GM19372 (cell line): ENCODE measurements at regions not wholly inside any gene's neighbourhood (a gene's known extent, or its start where the extent isn't known, plus 50 kb on each side); places are given as distances from the start of the nearest gene placed in this dataset.
"Not testable (repeated sequence)": the region's sequence is repeated elsewhere in the genome, so short reads cannot be mapped to it uniquely, and the experiment has no call there.

Experiments used
- ATAC-seq: cut with Tn5 transposase; IDR thresholded peaks from one replicate; pipeline ENCODE4 v1.9.1; 2021; ENCODE audit warnings: mild to moderate bottlenecking, low read depth, moderate library complexity; ENCODE audit not compliant: unreplicated experiment

DNA sequence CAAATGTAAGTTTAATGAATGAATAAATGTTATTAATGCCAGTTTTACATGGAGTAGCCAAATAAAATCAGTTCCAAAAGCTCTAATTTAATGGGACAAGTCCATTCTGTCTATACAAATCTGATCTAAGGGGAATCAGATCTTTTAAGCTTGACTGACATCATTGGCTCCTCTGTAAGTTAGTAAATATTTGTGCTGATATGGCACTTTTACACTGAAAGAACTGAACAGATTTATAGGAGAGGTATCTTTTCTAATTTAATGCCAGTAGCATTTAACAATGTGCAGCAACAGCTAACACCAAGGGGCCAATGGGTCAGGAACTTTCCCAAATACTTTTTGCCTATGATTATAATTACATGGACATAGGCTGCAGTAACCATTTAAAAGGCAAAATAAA is 832.3 kb downstream of the PCDH17 start:
- no peak for ATAC-seq

DNA sequence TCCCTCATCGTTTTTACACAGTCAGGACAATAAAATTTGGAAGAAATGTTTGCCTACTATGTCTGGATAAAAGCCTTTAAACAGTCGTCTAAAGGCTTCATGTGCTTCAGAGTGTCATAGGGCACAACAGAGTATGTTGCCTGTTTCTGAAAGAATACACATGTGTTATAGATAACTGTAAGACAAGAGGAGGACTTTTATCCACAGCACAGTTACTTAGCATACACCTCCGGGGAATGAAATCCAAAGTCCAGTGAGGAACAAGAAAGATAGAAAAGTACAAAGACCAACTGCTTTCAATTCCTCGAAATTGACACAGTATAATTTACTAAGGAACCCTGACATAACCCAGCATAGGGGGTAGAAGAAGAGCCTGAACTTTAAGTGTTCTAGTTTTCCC is 835.6 kb downstream of the PCDH17 start:
- ATAC-seq: no peak

DNA sequence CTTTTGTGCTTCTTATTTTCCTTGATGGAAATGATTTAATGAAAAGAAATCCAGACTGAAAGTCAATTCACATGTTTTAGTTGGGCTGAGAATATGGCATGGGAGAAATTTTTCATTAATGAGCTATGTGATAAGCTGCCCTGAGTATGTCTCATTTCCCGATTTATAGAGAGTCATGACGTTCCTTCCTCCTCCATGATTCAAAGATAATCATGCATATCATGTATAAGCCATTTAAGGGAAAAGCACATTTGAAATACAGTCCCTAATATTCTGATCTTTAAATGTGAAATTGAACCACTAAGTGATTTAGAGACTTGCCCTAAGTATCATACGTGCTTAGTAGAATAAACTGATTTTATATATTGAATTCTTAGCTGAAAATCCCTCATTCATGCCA is 840.9 kb downstream of the PCDH17 start:
- ATAC-seq: no peak

DNA sequence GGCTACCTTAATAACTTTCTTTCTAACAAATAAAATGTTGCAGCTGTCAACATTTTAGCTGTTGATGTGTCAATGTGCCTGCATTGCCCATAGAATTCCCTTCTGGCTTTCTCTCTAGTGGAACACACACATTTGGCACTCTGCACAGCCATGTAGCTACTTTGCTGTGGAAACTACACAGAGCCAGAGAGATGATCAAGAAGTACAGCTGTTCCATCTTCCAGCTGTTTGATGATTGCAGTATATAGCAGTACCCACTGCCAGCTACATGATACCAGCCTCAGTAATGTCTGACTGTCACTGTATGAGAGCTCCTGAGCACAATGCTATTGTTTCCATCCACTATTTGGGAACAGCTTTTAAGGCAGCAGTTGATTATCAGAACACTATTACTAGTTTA is 843.0 kb downstream of the PCDH17 start:
- ATAC-seq: no peak

DNA sequence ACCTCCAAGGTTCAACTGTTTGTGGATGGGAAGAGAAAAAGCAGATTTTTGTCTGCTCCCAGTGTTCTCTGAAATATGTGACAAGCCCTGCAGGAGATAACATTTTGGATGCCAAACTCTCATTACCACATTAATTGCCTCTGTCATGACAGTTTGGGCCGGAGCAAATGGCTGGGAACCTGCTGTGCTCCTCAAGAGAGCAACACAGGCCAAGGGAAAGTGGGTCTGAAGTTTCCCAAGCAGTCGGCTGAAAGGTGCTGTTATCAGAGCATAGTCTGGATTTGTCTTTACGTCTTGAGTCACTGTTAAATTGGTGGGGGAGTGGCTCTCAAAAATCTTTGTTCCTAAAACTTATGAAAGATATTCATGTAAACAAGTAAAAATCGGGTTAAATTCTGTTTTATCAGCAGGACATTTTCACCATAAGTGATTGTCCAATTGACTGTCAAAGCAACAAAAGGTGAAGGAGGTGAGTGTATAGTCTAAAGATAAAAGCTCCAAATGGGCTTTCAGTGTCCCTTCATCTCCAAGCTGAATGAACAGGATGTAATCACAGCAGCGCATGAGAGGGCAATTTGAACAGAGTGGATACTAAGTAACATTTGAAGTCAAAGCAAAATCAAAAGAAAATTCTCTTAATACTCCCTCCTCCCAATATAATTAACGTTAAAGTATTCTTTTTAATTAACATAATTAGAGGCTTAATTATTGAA is 844.8 kb downstream of the PCDH17 start:
- ATAC-seq: no peak

DNA sequence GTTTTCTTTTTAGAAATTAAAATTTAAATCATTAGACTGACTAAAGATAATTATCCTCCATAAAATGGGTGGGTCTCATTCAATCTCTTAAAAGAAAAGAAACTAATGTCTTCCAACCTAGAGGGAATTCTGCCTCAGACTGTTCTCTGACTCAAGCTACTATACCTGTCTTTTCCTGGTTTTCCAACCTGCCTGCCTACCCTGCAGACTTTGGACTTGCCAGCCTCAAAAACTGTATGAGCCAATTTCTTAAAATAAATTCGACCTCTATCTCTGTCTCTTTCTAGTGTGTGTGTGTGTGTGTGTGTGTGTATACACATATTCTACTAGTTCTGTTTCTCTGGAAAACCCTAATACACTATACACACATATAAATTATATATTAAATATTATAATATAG is 847.3 kb downstream of the PCDH17 start:
- ATAC-seq: no peak

DNA sequence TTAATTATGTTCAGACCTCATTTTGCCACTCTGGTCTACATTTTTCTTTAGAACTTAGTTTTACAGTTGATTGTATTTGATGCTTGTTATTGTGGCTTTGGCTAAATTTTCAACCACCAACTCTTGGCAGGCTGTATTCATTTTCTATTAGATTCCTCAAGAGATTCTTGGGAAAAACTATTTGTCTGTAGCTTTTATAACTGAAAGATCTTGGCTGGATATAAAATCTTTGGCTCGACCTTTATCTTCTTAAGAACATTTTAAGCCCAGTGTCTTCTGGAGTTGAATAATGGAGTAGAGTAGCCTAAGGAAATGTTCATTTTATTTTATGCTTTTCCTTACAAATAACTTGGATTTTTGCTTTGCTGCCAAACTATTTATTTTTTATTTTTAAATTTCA is 848.5 kb downstream of the PCDH17 start:
- ATAC-seq: no peak

DNA sequence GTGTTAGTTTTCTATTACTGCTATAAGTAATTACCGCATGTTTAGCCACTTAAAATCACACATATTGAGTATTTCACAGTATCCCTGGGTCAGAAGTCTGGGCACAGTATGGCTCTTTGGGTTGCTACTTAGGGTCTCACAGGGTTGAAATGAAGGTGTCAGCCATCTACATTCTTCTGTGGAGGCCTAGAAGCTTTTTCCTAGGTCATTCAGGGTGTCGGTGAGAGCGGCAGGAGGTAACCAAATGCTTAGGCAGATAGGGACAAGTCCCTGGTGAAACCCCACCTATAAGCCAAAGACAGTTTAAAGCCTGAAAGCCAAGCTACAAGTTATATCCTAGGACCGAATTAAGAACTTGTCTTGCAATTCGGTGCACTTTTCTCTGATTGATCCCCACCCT is 856.7 kb downstream of the PCDH17 start:
- ATAC-seq: no peak

DNA sequence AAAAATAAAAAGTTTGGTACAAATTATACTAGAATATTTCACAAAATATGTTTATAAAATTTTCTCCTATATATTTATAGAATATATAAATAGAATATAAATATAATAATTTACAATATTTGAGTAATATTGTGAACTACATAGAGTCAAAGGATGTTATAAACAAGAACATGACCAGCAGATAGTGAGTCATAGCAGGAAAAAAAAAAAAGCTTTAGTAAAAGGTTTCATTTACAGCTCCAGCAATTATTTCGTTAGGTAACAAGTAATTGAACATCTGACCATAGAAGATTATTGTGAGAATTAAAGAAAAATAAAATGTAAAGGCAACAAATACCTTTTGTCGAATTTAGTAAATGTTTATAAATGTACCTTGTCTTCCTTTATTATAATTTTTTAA is 864.1 kb downstream of the PCDH17 start:
- no peak for ATAC-seq

DNA sequence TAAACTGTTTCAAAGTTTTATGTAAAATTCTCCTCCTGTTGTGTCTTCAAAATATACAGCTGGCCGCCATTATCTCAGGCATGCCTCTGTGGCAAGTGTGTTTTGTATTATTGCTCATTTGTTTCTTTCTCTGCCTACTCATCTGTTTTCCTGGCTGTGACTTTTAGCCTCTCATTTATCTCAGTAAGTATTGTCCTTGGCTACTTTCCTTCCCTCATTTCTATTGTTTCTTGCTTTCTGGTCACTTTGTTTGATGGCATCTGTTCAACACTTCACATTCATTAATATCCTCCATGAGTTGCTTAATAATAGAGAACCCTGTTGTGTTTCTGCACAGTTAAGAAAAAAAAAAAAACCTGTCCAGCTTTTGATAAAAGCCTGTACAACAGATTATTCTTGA is 869.4 kb downstream of the PCDH17 start:
- ATAC-seq: no peak

DNA sequence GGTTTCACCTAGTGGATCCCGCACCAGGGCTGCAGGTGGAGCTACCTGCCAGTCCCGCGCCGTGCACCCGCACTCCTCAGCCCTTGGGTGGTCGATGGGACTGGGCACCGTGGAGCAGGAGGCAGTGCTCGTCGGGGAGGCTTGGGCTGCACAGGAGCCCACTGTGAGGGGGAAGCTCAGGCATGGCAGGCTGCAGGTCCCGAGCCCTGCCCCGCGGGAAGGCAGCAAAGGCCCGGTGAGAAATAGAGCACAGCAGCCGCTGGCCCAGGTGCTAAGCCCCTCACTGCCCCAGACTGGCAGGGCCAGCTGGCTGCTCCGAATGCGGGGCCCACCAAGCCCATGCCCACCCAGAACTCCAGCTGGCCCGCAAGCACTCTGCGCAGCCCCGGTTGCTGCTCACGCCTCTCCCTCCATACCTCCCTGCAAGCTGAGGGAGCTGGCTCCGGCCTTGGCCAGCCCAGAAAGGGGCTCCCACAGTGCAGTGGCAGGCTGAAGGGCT is 872.7 kb downstream of the PCDH17 start:
- ATAC-seq: not testable (repeated sequence)

DNA sequence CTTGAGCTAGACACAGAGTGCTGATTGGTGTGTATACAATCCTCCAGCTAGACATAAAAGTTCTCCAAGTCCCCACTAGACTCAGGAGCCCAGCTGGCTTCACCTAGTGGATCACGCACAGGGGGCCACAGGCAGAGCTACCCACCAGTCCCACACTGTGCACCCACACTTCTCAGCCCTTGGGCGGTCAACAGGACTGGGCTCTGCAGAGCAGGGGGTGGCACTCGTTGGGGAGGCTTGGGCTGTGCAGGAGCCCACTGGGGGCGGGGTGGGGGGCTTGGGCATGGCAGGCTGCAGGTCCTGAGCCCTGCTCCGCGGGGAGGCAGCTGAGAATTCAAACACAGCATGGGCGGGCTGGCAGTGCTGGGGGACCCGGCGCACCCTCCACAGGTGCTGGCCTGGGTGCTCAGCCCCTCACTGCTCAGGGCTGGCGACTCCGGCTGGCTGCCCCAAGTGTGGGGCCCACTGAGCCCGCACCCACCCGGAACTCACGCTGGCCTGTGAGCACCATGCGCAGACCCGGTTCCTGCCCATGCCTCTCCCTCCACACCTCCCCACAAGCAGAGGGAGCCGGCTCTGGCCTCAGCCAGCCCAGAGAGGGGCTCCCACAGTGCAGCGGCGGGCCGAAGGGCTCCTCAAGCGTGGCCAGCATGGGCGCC is 873.8 kb downstream of the PCDH17 start:
- ATAC-seq: not testable (repeated sequence)

DNA sequence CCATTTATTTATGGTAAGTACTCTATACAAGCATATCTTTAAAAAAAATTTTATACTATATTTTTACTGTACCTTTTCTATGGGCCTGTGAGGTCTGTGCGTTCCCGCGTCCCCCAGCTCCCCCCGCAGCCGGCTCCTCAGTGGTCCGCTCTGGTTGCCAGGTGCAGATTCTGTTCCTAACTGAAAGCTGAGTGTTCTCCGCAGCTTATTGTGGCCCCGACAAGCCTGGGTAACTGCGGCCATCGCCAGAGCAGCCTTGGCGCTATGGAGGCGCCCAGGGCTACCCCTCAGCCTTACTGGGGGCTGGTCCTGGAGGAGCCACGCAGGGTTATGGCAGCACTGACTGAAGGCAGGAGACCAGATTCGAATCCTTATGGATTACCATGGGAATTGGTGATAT is 896.8 kb downstream of the PCDH17 start:
- ATAC-seq: no peak

DNA sequence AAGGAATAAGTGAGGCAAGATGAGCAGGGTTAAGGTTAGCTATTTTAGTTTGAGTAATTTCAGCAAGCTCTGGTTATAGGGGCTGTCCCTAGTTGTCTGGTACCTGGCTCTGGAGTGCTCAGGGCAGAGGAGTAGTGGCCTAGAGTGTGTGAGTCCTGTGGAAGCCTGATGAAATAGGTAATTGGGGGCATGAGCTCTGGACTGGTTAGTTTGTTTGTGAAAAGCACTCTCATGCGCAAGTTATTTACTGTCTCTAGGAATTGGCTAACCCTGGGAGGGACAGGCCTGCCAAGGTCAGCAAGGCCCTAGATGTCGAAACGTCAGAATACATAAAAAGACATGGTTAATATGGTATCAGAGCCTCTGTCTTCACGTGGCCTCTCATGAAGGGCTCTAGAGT is 900.1 kb downstream of the PCDH17 start:
- ATAC-seq: no peak

DNA sequence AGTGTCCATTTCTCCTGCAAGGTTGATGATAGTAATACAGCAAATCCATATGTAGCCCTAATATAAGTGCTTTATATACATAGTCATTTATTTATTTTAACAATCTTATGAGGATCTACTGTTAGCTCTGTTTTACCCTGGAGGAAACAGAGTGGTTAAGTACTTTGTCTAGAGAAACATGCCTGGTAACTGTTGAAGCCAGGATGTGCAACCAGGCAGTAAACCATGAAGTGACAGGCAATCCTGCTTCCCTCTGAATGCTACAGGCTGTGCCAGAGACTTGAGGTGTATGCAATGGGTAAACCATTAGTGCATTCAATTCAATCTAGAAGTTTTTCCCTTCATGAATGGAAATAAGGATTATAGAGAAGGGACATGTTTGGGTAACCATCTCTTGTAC is 911.0 kb downstream of the PCDH17 start:
- no peak for ATAC-seq

DNA sequence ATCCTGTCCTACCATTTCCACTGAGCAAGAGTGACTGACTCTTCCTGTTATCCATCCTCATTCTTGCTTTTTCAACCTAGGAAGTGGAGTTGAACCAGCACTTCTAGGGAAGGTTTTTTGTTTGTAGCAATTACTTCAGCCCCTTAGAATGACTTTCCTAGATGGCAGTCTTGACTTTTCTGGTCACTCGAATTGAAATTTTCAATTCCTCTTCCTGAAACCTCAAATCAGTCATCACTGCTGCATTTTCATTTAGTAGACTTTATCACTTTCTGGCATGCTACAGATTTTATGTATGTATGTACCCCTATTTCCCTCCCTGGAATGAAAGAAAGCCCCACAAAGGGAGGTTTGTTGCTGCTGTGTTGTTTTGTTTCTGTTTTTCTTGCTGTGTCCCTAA is 915.9 kb downstream of the PCDH17 start:
- no peak for ATAC-seq

DNA sequence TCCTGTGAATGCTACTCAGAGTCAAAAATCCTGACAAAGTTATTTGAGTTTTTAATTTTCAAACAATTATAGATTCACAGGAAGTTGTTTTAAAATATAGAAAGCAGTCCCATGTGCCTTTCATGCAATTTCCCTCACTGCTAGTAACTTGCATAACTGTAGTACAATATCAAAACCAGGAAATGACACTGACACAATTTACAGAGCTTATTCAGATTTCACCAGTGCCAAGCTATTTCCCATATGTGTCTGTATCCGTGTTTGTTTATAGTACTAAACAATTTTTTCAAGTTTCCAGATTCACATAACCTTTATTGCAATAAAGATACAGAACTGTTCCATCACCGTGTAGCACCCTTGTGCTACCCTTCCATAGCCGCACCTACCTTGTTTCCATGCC is 934.6 kb downstream of the PCDH17 start:
- no peak for ATAC-seq

DNA sequence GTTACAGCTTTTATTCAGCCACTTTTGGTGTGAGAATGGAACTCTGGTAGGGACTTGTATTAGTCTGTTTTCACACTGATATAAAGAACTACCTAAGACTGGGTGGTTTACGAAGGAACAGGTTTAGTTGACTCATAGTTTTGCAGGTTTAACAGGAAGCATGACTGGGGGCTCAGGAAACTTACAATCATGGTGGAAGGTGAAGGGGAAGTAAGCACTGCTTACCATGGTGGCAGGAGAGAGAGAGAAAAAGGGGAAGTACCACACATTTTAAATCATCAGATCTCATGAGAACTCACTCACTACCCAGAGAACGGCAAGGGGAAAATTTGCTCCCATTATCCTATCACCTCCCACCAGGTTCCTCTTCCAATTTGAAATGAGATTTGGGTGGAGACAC is 942.2 kb downstream of the PCDH17 start:
- ATAC-seq: no peak

DNA sequence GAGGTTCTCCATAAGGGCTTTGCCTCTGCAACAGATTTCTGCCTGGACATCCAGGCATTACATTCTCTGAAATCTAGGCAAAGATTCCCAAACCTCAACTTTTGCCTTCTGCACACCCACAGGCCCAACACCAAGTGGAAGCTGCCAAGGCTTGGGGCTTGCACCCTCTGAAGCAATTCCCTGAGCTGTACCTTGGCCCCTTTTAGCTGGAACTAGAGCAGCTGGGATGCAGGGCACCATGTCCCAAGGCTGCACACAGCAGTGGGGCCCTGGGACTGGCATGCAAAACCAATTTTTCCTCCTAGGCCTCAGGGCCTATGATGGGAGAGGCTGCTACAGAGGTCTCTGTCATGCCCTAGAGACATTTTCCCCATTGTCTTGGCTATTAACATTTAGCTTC is 943.2 kb downstream of the PCDH17 start:
- no peak for ATAC-seq

DNA sequence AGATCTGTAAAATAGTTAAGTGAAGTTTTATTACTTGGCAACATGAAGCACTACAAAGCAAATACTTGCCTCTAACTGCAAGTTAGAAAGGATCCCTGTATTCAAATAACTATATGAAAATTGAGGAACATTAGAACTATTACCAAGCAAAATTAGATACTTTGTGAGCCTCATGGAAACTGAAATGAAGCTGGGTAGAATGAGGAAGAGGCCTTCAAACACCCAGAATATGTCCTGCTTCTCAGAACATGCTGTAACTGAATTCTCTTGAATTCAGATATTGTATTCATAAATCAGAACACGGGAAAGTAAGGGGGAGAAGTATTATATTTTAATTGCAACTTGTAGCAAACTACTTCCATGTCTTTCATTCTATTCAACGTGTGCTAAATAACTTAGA is 947.9 kb downstream of the PCDH17 start:
- no peak for ATAC-seq

DNA sequence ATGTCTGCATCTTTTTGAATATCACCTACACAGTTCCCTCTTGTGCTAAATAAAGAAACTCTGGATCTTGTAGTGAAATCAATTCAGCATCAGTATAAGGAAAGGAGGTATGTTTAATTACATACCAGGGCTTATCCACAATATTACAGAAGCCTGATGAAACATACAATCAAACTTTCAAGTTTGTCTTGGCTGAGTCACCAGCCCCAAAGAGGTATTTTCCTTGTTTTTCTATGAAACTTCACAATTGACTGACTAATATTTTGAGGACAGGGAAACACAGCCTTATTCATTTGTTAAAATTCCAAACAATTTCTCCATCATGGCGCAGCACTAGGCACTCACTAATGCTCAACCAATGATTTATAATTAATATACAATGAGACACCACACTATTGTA is 952.4 kb downstream of the PCDH17 start:
- no peak for ATAC-seq

DNA sequence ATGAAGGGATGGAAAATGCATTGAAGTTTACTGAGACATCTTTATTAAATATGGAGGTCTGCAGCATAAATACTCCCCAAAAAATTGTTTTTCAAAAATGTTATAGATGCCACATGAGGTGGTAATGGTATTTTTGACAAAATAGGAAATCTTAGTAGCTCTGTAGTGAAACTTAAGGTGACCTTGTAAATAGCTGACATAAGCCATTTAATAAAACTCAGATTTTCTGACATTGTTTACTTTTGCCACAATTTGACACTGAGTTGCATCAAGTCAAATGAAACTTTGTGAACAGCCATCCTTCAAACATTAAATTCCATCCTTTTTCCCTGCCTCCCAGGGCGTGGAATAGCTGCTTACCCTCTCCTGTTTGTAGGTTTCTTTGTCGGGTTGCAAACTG is 953.1 kb downstream of the PCDH17 start:
- no peak for ATAC-seq
